CD4-positive, alpha-beta T cell treated with Interleukin-6 at 100 ng/mL for 8 hours (primary cell): ENCODE measurements at regions not wholly inside any gene's neighbourhood (a gene's known extent, or its start where the extent isn't known, plus 50 kb on each side); places are given as distances from the start of the nearest gene placed in this dataset.
"Not testable (repeated sequence)": the region's sequence is repeated elsewhere in the genome, so short reads cannot be mapped to it uniquely, and the experiment has no call there.

ENCODE experiments used
- DNase-seq: peaks from one replicate; pipeline ENCODE4 v3.0.0-alpha.2; 2020; ENCODE audit warnings: mixed read lengths, low spot score

- no peak for DNase-seq
These were observed 195.5 kb downstream of the CDCA7 start for GRCh38 chr2:173550143-173550542.

GRCh38 chr2:173552531-173552930 lies 197.9 kb downstream of the CDCA7 start:
- DNase-seq, result no peak

GRCh38 chr2:173553593-173553992 lies 198.9 kb downstream of the CDCA7 start:
- no peak for DNase-seq

GRCh38 chr2:173555833-173556232 lies 201.2 kb downstream of the CDCA7 start:
- no peak for DNase-seq

GRCh38 chr2:173556816-173557215 lies 202.1 kb downstream of the CDCA7 start:
- DNase-seq, result no peak

GRCh38 chr2:173557497-173557896 lies 202.8 kb downstream of the CDCA7 start:
- no peak for DNase-seq

GRCh38 chr2:173567493-173567892 lies 212.8 kb downstream of the CDCA7 start:
- no peak for DNase-seq

- no peak for DNase-seq
These were observed 213.4 kb downstream of the CDCA7 start for GRCh38 chr2:173568054-173568453.

- DNase-seq, result no peak
These were observed 216.5 kb downstream of the CDCA7 start for GRCh38 chr2:173571021-173571821.

GRCh38 chr2:173571887-173572680 lies 217.4 kb downstream of the CDCA7 start:
- no peak for DNase-seq

GRCh38 chr2:173572848-173573247 lies 218.2 kb downstream of the CDCA7 start:
- DNase-seq, result no peak

GRCh38 chr2:173573782-173574181 lies 219.1 kb downstream of the CDCA7 start:
- DNase-seq, result not testable (repeated sequence)

GRCh38 chr2:173574324-173575112 lies 219.8 kb downstream of the CDCA7 start:
- DNase-seq, result no peak

- DNase-seq, result no peak
These were observed 223.9 kb downstream of the CDCA7 start for GRCh38 chr2:173578404-173579107.

GRCh38 chr2:173580351-173580750 lies 225.7 kb downstream of the CDCA7 start:
- DNase-seq, result no peak

GRCh38 chr2:173580956-173581355 lies 226.3 kb downstream of the CDCA7 start:
- DNase-seq, result no peak

GRCh38 chr2:173583196-173583595 lies 228.5 kb downstream of the CDCA7 start:
- no peak for DNase-seq

GRCh38 chr2:173584000-173584399 lies 229.3 kb downstream of the CDCA7 start:
- DNase-seq, result no peak

GRCh38 chr2:173584676-173585458 lies 230.2 kb downstream of the CDCA7 start:
- DNase-seq, result no peak

GRCh38 chr2:173588931-173589369 lies 234.3 kb downstream of the CDCA7 start:
- no peak for DNase-seq
